WTC11 (cell line): ENCODE measurements at regions not wholly inside any gene's neighbourhood (a gene's known extent, or its start where the extent isn't known, plus 50 kb on each side); places are given as distances from the start of the nearest gene placed in this dataset.

Experiments used
- CREM ChIP-seq: sonication (generic); formaldehyde crosslinking; IDR thresholded peaks from 2 replicates; pipeline ENCODE4 v1.8.1; 2022; ENCODE audit warnings: mild to moderate bottlenecking, missing genetic modification reagents, moderate library complexity
- FOXJ3 ChIP-seq: sonication (generic); formaldehyde crosslinking; IDR thresholded peaks from 2 replicates; pipeline ENCODE4 v1.9.0; 2021; ENCODE audit warnings: missing genetic modification reagents, mild to moderate bottlenecking, borderline replicate concordance
- KAT7 ChIP-seq: sonication (generic); formaldehyde crosslinking; IDR thresholded peaks from 2 replicates; pipeline ENCODE4 v1.8.1; 2023; ENCODE audit warnings: missing genetic modification reagents, mild to moderate bottlenecking, borderline replicate concordance
- SMAD4 ChIP-seq: sonication (generic); formaldehyde crosslinking; IDR thresholded peaks from 2 replicates; pipeline ENCODE4 v1.8.0; 2022; ENCODE audit warnings: mild to moderate bottlenecking, missing genetic modification reagents
- SP1 ChIP-seq: sonication (generic); formaldehyde crosslinking; conservative IDR thresholded peaks from 2 replicates; pipeline ENCODE4 v1.8.1; 2022; ENCODE audit warnings: missing genetic modification reagents
- TEAD4 ChIP-seq: sonication (generic); formaldehyde crosslinking; IDR thresholded peaks from 2 replicates; pipeline ENCODE4 v1.8.0; 2022; ENCODE audit warnings: mild to moderate bottlenecking, missing genetic modification reagents
- ZNF317 ChIP-seq: sonication (generic); formaldehyde crosslinking; IDR thresholded peaks from 2 replicates; pipeline ENCODE4 v1.8.1; 2023; ENCODE audit warnings: low read depth, mild to moderate bottlenecking, moderate library complexity, missing genetic modification reagents, borderline replicate concordance
- TF ChIP-seq, protein P1 (sequence below): fragments of 200-600 bp; IDR thresholded peaks from 2 replicates; pipeline ENCODE4 v1.8.0; 2022; ENCODE audit warnings: antibody characterized with exemption
- TF ChIP-seq, protein P2 (sequence below): sonication (generic); formaldehyde crosslinking; IDR thresholded peaks from 2 replicates; pipeline ENCODE4 v1.8.1; 2023; ENCODE audit warnings: mild to moderate bottlenecking, missing genetic modification reagents, moderate library complexity
- TF ChIP-seq, protein P3 (sequence below): sonication (generic); formaldehyde crosslinking; IDR thresholded peaks from 2 replicates; pipeline ENCODE4 v1.8.0; 2022; ENCODE audit warnings: mild to moderate bottlenecking, missing genetic modification reagents
- TF ChIP-seq, protein P4 (sequence below): sonication (generic); formaldehyde crosslinking; IDR thresholded peaks from 2 replicates; pipeline ENCODE4 v1.8.1; 2022; ENCODE audit warnings: mild to moderate bottlenecking, moderate library complexity, missing genetic modification reagents
- TF ChIP-seq, protein P5 (sequence below): sonication (generic); formaldehyde crosslinking; IDR thresholded peaks from 2 replicates; pipeline ENCODE4 v1.8.0; 2022; ENCODE audit warnings: missing genetic modification reagents
- TF ChIP-seq, protein P6 (sequence below): sonication (generic); formaldehyde crosslinking; conservative IDR thresholded peaks from 2 replicates; pipeline ENCODE4 v1.8.1; 2022; ENCODE audit warnings: mild to moderate bottlenecking, missing genetic modification reagents

DNA sequence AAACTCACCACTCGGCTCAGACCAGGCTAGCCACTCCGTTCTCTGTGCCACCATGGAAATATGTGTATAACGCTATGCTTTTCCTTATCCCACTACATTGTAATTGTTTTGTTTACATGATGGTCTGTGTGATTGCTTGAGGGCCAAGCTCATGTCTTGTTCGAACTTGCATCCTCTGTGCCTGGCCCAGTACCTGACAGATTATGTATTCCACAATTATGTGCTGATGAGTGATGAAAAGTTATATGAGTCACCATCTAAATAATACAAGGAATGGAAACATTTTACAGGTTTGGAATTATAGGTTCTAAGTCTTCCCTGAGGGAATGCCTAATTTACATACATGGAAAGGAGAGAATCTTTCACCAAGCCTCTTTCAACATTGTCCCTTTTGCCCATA lies 137.4 kb downstream of the C7orf25 start:
- TF ChIP-seq ZNF317 (no peak), KAT7 (CRISPR knock-in tag) (no peak), FOXJ3 (CRISPR knock-in tag) (no peak), SP1 (no peak), SMAD4 (CRISPR knock-in tag) (no peak), TEAD4 (CRISPR knock-in tag) (no peak), CREM (CRISPR knock-in tag) (no peak)
- TF ChIP-seq, protein P1, sequence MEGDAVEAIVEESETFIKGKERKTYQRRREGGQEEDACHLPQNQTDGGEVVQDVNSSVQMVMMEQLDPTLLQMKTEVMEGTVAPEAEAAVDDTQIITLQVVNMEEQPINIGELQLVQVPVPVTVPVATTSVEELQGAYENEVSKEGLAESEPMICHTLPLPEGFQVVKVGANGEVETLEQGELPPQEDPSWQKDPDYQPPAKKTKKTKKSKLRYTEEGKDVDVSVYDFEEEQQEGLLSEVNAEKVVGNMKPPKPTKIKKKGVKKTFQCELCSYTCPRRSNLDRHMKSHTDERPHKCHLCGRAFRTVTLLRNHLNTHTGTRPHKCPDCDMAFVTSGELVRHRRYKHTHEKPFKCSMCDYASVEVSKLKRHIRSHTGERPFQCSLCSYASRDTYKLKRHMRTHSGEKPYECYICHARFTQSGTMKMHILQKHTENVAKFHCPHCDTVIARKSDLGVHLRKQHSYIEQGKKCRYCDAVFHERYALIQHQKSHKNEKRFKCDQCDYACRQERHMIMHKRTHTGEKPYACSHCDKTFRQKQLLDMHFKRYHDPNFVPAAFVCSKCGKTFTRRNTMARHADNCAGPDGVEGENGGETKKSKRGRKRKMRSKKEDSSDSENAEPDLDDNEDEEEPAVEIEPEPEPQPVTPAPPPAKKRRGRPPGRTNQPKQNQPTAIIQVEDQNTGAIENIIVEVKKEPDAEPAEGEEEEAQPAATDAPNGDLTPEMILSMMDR = no peak
- TF ChIP-seq, protein P2, sequence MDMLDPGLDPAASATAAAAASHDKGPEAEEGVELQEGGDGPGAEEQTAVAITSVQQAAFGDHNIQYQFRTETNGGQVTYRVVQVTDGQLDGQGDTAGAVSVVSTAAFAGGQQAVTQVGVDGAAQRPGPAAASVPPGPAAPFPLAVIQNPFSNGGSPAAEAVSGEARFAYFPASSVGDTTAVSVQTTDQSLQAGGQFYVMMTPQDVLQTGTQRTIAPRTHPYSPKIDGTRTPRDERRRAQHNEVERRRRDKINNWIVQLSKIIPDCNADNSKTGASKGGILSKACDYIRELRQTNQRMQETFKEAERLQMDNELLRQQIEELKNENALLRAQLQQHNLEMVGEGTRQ (CRISPR knock-in tag) = no peak
- TF ChIP-seq, protein P3, sequence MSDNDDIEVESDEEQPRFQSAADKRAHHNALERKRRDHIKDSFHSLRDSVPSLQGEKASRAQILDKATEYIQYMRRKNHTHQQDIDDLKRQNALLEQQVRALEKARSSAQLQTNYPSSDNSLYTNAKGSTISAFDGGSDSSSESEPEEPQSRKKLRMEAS (CRISPR knock-in tag) = no peak
- TF ChIP-seq, protein P4, sequence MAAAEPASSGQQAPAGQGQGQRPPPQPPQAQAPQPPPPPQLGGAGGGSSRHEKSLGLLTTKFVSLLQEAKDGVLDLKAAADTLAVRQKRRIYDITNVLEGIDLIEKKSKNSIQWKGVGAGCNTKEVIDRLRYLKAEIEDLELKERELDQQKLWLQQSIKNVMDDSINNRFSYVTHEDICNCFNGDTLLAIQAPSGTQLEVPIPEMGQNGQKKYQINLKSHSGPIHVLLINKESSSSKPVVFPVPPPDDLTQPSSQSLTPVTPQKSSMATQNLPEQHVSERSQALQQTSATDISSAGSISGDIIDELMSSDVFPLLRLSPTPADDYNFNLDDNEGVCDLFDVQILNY = no peak
- TF ChIP-seq, protein P5, sequence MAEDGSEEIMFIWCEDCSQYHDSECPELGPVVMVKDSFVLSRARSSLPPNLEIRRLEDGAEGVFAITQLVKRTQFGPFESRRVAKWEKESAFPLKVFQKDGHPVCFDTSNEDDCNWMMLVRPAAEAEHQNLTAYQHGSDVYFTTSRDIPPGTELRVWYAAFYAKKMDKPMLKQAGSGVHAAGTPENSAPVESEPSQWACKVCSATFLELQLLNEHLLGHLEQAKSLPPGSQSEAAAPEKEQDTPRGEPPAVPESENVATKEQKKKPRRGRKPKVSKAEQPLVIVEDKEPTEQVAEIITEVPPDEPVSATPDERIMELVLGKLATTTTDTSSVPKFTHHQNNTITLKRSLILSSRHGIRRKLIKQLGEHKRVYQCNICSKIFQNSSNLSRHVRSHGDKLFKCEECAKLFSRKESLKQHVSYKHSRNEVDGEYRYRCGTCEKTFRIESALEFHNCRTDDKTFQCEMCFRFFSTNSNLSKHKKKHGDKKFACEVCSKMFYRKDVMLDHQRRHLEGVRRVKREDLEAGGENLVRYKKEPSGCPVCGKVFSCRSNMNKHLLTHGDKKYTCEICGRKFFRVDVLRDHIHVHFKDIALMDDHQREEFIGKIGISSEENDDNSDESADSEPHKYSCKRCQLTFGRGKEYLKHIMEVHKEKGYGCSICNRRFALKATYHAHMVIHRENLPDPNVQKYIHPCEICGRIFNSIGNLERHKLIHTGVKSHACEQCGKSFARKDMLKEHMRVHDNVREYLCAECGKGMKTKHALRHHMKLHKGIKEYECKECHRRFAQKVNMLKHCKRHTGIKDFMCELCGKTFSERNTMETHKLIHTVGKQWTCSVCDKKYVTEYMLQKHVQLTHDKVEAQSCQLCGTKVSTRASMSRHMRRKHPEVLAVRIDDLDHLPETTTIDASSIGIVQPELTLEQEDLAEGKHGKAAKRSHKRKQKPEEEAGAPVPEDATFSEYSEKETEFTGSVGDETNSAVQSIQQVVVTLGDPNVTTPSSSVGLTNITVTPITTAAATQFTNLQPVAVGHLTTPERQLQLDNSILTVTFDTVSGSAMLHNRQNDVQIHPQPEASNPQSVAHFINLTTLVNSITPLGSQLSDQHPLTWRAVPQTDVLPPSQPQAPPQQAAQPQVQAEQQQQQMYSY (CRISPR knock-in tag) = no peak
- TF ChIP-seq, protein P6, sequence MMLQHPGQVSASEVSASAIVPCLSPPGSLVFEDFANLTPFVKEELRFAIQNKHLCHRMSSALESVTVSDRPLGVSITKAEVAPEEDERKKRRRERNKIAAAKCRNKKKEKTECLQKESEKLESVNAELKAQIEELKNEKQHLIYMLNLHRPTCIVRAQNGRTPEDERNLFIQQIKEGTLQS (CRISPR knock-in tag) = no peak
